Activated CD4-positive, alpha-beta T cell treated with anti-CD3 and anti-CD28 coated beads, Interleukin-2, amount 50 U/mL, for 1 hour (primary cell): ENCODE measurements at regions not wholly inside any gene's neighbourhood (a gene's known extent, or its start where the extent isn't known, plus 50 kb on each side); places are given as distances from the start of the nearest gene placed in this dataset.

Source experiments
- DNase-seq: peaks from one replicate; pipeline ENCODE4 v3.0.0-alpha.2; 2020

DNA sequence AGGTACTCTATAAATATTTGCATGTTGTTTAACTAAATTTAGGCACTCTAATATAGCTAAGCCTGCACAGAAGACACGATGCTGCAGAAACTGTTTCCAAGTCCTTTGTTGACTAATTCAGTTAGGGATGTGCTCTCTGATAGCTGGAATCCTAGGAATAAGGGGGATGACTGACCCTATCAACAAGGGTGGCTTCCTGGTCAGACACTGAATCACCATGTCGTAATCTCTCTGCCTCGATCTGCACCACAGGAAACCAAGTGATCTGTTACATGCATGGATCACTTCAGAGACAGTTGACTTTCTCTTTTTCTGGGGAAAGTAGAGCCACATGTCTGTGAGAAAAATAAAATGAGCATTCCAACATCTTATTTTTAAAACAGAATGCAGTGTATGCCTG, 169.1 kb downstream of the GUCY2F start:
- DNase-seq: no peak

DNA sequence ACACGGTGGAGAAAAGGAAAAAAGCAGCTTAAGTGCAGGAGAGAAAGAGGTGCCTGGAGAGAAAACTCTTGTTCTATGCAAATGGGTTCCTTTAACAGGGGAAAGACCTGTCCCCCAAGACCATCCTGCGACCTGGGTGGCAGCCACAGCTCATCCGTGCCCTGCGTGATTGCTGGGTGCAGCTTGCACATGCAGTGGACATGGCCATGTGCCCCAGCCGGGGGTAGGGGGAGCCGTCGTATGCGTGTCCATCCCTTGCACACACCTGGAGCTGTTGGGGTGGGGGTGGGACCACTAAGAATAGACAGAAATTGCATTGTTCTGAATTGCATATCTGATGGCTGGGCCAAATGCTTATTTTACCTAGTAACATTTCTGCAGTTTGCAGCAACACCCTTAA, 171.9 kb downstream of the GUCY2F start:
- no peak for DNase-seq

DNA sequence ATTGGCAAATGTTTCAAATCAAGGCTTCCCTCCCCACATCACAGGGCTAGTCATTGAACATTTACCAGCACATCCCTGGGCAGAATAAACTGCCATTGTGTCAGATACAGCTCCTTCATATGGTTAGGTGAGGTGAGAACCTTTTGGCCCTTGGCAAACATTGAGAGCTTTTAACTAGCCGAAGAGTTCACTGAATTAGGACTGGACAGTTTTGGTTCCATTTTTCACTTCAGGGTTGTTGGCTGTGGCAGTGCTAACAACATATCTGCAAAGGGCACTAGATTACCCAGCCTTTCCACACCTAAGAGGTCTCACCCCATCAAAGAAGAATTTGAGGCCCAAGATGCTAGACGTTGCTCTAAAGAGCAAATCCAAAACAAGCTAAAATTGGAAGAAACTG, 180.7 kb downstream of the GUCY2F start:
- DNase-seq: no peak

DNA sequence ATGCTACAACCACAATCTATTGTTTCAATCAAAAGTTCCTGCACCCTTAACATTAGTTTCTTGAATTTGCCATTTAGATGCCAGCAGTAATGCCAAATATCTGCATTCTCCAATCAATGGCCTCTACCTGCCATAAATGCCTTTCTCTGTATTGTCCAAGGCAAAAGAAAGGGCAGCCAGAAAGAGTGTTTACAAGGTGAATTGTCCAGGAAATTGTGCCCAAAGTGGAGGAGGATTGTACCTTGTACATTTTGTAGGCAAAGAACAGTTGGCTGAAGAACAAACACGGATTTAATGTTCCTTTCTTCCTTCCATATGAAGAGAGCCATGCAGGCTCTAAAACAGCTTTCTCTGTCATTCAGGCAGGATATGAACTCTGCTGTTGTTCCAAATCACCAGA, 181.5 kb downstream of the GUCY2F start:
- DNase-seq: no peak

DNA sequence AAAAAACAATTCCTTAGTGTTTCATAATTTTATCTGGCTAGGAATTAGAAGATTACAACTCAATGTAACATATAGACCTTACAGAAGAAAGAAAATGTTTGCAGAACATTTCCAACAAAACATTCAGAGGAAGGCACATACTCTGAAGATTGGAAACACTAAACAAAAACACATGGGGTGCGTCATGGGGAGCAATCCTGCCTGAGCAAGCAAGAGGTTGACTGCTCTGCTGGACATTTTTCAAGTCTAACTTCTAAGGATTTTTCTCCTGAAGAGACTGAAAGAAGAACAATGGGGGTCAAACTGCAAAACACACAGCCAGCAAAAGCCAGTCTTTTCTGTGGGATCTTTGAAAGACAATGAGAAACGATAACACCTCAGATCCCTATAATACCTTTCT, 182.8 kb downstream of the GUCY2F start:
- no peak for DNase-seq

DNA sequence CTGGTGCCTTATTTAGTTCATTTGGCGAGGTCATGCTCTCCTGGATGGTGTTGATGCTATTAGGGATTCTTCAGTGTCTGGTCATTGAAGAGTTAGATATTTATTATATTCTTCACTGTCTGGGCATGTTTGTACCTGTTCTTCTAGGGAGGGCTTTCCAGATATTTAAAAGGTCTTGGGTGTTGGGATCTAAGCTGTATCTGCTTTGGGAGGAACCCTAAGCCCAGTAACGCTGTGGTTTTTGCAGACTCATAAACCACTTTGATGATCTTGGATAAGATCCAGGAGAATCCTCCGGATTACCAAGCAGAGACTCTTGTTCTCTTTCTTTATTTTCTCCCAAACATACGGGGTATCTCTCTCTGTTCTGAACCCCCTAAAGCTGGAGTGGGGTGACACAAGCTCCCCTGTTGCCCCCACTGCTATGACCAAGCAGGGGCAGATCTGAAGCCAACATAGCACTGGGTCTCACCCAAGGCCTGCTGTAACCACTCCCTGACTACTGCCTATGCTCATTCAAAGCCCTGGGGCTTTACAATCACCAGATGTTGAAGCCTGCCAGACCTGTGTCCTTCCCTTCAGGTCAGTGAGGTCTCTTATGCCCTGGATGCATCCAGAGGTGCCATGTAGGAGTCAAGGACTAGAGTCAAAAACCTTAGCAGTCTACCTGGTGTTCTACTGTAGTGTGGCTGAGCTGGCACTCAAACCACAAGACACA, 187.6 kb downstream of the GUCY2F start:
- no peak for DNase-seq

DNA sequence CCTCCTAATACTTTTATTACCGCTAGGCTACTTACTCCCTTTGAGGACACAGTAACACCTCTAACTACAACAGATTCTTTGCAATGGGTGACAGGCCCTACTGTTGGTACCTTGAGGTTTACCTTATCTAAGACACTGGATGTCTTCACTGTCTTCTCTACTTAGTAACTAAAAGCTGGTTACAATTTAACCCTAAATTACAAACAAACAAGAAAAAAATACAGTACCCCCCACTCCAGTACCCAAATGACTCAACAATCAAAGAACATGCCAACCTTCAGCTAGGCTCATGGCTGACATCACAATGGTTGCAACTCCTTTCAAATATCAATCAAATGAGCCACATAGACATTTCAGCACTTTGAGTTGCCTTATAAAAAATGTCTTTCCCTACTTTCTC, 198.0 kb downstream of the GUCY2F start:
- no peak for DNase-seq

DNA sequence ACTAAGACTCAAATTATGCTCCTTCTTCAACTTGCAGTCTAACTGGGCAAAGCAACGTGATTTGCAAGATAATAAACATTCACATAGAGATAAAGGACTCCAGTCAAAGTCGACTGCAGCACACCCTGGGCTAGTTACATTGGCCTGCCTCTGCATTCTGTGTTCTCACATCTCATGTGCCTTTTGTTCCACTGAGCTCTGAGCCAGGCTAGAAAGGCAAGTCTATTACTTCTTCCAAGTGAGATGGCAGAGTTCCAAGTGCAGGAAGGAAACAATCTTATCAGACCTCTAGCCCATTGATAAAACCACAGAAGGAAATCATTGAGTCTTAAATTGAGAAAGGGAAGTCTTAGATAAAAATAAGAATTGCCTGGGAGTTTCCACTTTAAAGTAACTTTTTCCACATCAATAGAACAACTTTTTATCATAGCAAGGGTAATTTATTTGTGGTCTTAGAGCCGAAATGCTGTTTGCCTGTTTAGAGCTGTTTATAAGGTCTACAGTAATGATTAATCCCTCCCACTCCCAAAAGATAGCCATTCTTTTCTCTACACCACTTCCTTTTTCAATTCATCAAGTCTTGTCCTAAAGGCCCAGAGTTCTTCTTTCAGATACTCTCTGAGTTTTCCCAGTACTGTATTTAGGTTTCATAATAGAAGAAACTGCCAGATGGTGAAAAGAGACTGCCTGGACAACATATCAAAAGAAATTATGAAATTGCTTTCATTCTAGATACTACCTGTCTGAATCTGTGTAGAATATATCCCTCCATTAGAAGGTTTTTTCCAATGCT, 200.2 kb downstream of the GUCY2F start:
- no peak for DNase-seq

DNA sequence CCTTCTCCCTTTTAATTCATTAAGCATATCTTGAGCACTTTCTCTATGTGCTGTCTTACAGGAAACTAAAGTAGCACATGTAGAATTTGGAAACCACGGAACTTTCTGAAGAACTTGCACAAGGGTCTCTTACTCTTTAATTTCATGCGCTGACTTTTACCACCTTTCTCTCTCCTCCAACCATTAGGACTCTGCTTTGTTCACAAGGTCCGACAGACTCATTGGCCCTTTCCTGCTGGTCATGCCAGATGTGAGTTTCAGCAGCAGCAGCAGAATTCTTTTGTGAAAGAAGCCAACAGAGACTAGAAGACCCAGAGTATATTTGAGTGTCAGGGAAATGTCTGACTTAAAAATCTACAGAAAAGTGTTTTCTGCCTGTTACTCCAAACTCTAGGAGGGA, 207.1 kb downstream of the GUCY2F start:
- DNase-seq: no peak

DNA sequence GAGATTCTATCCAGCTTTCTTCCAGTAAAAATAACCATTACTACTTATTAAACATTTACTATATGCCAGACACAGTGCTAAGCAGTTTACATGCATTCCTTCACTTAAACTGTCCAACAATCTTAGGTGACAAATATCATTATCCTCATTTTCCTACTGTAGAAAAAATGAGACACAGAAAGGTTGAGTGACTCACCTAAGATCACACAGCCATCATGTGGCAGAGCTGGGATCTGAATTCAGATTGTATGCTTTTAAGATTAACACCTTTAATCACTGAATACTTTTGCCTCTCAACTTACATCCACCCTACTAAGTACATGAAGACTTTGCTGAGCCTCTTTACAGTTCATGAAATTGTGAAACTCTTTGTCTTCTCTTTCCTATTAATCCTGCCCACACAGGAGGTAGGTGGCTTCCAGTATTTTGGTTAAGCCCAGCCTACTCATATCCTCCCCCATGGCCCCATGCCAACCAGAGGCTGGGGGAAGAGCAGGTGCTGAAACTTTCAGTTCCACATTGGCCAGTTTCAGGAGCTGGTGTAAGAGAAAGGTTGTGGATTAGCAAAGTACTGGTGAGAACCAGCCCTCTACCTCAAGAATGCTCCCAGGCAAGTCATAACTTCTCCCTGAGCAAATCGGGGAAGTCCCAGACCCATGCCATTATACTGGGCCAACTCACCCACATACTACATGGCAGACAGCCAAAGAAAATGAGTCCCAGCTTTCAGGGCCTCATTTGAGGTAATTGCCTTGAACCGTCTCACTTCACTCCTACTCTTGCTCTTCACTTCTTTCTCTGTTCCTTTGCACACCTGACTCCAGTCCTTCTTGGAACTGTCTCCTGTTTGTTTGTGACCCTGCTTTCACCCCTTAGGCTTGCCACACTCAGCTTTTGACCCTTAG, 211.1 kb downstream of the GUCY2F start:
- DNase-seq: no peak

DNA sequence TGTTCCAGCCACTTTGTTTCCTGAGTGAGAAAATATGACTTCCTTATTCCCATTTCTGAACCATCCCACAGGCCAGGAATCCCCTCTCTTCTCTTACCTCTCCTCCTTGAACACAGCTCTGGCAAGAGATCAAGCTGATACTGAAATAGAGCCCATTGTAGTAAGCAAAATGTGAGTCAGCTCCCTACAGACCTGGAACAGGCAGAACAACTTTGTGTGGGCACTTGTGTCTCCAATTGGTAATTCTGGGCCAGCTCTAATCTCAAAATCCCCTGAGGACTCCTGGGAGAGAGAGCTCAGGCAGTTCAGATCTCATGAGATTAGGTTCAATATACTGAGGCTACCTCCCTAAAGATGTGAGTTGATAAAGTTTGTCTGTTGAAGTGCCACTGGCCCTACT, 213.5 kb downstream of the GUCY2F start:
- DNase-seq: no peak

DNA sequence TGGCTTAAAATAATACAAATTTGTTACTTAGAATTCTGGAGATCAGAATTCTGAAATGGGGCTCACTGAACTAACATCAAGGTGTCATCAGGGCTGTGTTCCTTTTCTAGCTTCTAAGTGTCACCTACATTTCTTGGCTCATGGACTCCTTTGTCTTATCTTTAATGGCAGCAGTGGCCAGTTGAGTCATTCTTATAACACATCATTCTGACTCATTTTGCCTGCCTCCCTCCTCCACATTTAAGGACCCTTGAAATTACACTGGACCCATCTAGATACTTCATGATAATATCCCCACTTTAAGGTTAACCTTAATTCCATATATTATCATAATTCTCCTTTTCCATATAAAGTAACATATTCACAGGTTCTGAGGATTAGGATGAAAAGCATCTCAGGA, 215.9 kb downstream of the GUCY2F start:
- DNase-seq: no peak

DNA sequence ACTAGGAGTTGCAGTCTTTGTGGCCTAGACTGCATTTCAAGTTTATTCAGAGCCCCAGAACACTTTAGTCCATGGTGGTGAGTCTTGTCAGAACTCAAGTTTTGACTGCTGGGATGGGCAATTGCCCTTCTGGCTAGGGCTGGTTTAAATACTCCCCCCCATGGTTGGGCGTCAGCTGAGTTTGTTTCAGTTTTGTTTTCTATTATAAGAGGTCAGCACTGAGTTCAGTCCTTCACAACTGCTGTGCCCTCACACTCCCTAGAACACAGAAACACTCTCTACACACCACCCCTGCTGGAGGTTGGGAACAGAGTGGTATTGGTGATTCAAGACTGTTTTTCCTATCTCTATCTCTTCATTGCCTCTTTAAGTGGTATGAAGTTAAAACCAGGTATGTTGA, 217.0 kb downstream of the GUCY2F start:
- DNase-seq: no peak

DNA sequence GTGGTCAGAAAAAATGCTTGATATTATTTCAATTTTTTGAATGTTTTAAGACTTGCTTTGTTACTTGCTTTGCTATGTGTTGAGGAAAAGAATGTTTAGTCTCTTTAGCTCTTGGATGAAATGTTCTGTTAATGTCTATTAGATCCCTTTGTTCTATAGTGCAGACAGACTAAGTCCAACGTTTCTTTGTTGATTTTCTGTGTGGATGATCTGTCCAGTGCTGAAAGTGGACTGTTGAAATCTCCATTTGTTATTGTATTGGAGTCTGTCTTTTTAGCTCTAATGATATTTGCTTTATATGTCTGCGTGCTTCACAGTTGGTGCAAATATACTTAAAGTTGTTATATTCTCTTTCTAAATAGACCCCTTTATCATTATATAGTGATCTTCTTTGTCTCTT, 220.6 kb downstream of the GUCY2F start:
- no peak for DNase-seq

DNA sequence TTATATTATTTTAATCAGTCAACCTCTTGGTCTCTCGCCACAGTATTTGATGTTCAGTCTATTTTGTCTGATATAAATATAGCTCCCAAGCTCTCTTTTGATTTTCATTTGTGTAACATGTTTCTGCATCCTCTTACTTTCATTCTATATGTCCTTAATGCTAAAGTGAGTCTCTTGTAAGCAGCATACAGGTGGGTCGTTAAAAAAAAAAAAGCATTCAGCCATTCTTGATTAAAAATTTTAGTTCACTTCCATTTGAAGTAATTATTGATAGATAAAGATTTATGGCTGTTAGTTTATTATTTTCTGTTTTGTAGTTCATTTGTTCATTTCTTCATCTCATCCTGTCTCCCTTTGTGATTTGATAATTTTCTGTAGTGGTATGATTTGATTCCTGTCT, 229.1 kb downstream of the GUCY2F start:
- no peak for DNase-seq

DNA sequence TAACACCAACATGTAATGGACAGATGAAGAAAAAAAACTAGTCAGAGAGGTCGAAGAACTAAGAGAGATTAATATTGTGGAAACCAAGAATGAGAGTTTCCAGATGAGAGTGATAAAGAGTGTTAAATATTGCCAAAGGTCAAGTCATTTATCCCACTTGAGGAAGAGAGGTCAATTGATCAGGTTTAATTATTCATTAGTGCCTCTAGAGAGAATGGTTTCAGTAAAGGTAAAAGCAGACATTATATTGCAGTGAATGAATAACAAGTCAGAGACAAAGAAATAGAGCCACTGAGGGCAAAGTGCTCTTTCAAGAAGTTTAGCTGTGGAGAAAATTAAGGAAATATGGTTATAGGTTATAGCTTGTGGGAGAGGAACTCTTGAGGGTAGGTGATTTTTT, 263.1 kb downstream of the GUCY2F start:
- DNase-seq: no peak

DNA sequence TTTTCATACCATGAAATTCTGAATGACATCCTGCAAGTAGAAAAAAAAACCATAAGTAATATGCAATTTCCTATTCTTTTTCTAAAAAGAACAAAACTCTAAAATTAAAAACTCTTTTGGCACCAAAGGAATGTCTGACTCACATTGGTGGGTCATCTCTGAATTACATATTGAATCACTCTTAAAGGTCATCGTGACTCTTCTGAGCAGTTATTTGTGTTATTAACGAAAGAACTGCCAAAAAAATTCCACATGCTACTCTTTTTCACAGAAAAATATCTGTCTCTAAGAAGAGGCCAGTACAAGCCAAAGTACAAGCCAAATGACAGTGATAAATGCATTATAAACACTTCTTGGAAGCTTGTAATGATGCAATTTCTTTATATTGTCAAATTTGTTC, 282.2 kb downstream of the GUCY2F start:
- DNase-seq: no peak

DNA sequence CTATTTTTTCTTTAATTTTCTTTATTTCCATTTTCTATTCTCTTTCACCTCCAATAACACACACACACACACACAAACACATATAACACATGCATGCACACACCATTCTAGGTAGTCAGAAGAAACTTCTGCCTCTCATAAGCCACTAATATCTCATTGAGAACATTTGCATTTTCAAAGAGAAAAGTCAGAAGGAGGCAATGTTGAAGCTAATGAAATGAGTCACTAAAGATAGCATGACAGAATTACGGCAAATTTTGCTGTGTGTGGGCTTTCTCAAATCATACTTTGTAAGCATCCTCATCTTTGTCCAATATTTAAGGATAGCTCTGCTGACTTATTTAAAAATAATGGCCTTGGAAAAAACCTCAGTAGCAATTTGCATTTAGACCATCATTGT, 291.3 kb downstream of the GUCY2F start:
- DNase-seq: no peak

DNA sequence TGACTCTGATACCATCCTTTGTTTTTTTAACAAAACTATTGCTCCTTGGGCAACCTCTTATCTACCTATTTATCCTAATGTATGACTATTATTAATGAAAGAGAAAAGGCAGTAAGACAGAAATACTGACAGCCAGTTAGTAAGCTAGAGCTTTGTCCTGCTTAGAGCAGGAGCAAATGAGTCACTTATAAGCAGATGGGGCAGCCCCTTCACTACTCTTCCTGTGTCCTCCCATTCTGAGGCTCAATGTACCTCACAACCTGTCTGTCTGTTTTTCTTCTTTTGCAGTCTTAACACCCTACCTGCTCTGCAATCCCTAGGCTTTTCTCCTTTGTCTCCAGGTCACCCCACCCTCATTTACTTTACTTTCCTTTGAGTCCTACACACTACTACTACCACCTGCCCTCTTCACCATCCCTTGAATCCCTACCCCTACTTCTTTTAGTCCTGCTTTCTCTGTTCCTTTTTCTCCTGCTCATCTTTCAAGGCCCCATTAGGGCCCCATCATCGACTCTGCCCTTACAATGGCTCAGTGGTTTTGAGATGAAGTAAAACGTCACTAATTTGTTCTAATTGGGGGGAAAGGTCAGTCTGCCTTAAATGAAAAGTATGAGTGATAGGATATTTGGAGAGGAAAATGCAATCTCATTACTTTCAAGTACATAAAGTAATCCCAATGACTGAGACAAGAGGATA, 294.3 kb downstream of the GUCY2F start:
- DNase-seq: no peak

DNA sequence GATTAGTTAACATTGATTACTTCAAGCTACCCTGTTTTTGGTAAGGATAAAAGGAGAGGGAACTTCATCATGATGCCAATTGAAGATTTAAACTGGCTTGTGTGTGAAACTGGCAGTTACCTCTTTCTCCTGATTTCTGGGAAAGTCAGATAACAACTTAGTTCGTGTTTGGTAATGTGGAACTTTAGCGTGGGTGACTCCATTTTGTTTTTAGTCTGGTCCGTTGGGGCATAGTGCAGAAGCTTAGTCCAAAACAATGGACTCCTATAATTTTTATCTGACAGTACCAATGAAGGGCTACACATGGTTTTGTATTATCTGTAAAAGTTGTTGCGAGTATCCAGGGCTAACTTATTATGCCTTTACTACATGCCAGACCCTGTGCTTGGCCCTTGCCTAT, 294.9 kb downstream of the GUCY2F start:
- DNase-seq: no peak

DNA sequence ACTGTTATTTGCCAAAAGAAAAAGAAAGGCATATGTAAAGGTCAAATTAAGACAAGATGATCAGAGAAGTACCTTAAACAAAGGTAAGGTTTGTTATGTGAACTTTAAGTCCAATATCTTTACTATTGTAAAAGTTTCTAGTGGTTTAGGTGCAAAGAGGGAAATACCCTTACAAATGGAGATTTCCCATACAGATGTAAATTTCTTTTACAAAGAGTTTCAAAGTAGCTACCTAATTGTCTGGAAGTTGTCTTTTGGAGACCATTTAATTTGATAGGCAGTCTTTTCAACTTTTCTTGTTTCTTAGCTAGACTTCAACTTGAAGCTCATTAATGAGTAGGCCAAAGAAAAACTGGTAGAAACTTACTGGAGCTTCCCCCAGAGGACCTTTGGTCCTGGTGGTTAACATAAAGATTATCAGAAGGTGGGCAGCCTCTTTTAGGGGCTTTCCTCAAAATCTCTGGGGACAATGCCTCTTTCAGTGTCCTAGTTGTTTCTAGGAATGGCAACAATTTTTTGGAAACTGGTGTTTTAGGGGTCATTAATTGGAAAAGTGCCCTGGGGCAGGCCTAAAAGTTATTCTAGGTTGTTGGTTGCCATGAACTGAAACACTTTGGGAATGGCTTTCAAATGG, 297.3 kb downstream of the GUCY2F start:
- DNase-seq: no peak

DNA sequence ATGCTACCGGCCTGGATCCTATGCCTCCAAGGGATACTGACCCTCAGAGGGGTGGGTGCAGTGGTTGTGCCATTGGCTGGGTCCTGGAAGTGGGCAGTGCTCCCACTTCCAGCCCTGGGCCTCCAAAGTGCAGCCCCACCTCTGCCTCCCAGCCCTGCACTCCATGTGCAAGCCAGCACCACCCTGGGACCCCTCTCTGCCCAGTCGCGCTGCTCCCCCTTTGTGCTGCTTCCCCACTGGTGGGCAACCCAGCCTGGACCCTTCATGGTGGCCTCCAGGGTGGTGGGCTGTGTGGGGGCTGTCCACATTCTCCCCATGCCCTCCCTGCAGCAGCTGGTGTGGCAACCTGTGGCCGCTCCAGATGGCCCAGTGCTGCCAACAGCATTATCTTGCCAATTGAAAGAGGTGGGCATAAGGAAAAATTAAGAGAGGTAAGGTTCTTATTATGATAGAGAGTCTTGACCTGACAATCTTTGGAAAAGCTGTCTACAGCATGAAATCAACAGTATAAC, 309.7 kb downstream of the GUCY2F start:
- no peak for DNase-seq
